Caco-2 (cell line): ENCODE measurements at regions not wholly inside any gene's neighbourhood (a gene's known extent, or its start where the extent isn't known, plus 50 kb on each side); places are given as distances from the start of the nearest gene placed in this dataset.
A peak's percentile ranks its signal among the peaks of the same experiment; 100 is the strongest.

ENCODE experiments used
- BruUV-seq: library from RNA; stranded (reverse); fragments of 400-500 nt; replicated peaks from 2 replicates; lab custom pipeline; 2021; lab: Mats Ljungman, UMichigan
- CTCF ChIA-PET: fragments of 300-600 bp; sonication (Branson Sonifier 250); formaldehyde crosslinking; loops from one replicate; lab custom pipeline; 2022; ENCODE audit warnings: antibody characterized with exemption; lab: Charles Lee
- POLR2A ChIA-PET: fragments of 300-600 bp; sonication (Branson Sonifier 250); formaldehyde crosslinking; loops from one replicate; lab custom pipeline; 2022; ENCODE audit warnings: antibody characterized with exemption; lab: Charles Lee
- DNase-seq, 2 experiments: peaks; one replicate each; pipeline versions ENCODE4 v3.0.0 to v3.0.0-alpha.2; 2020 to 2022
- H3K27me3 ChIP-seq: replicated peaks from 2 replicates; pipeline ENCODE4 v1.6.0; 2011; ENCODE audit warnings: low read length; ENCODE audit not compliant: control insufficient read depth, insufficient read depth
- H3K36me3 ChIP-seq: 2 replicates; pipeline ENCODE4 v1.5.1; 2011; ENCODE audit warnings: low read length; ENCODE audit not compliant: control insufficient read depth, insufficient read depth
- H3K4me1 ChIP-seq: fragments of 250-450 bp; sonication (Bioruptor Pico); 2 replicates; pipeline ENCODE4 v1.5.1; 2020; ENCODE audit warnings: mild to moderate bottlenecking
- H3K4me3 ChIP-seq: 2 replicates; pipeline ENCODE4 v1.5.1; 2011; ENCODE audit warnings: low read depth, mild to moderate bottlenecking, control low read depth, low read length
- H3K9me3 ChIP-seq: fragments of 250-450 bp; sonication (Bioruptor Pico); 2 replicates; pipeline ENCODE4 v1.5.1; 2020; ENCODE audit warnings: mild to moderate bottlenecking, moderate library complexity
- H3K27ac Mint-ChIP-seq: one replicate; pipeline ENCODE4 v1.8.0; 2022; ENCODE audit warnings: mixed read lengths; ENCODE audit not compliant: unreplicated experiment
- H3K27me3 Mint-ChIP-seq: one replicate; pipeline ENCODE4 v1.8.0; 2022; ENCODE audit warnings: mixed read lengths; ENCODE audit not compliant: insufficient read depth, unreplicated experiment
- H3K36me3 Mint-ChIP-seq: one replicate; pipeline ENCODE4 v1.8.0; 2022; ENCODE audit warnings: mild to moderate bottlenecking, mixed read lengths; ENCODE audit not compliant: insufficient read depth, unreplicated experiment
- H3K4me1 Mint-ChIP-seq: one replicate; pipeline ENCODE4 v1.8.0; 2022; ENCODE audit warnings: low read depth, mixed read lengths; ENCODE audit not compliant: unreplicated experiment
- H3K4me3 Mint-ChIP-seq: one replicate; pipeline ENCODE4 v1.8.0; 2022; ENCODE audit warnings: mild to moderate bottlenecking, moderate library complexity, mixed read lengths; ENCODE audit not compliant: unreplicated experiment
- H3K9me3 Mint-ChIP-seq: one replicate; pipeline ENCODE4 v1.8.0; 2022; ENCODE audit warnings: mixed read lengths; ENCODE audit not compliant: unreplicated experiment
- CTCF ChIP-seq, 2 experiments: fragments of 200-600 bp in 1 of 2; IDR thresholded peaks; 1 replicate in 1 of 2; 2 replicates in 1 of 2; pipeline versions ENCODE4 v1.5.1 to v1.8.0; 2011 to 2022; ENCODE audit warnings: antibody characterized with exemption in 1 of 2, control low read depth in 1 of 2, inconsistent platforms in 1 of 2, low read depth in 1 of 2, low read length in 1 of 2, mild to moderate bottlenecking in 1 of 2, moderate library complexity in 1 of 2; ENCODE audit not compliant: insufficient read depth in 1 of 2, severe bottlenecking in 1 of 2, unreplicated experiment in 1 of 2
- intact Hi-C: fragments of 100-400 bp; cut with micrococcal nuclease; formaldehyde crosslinking; loops from one replicate; pipeline ENCODE4 v1.10.0; 2022; ENCODE audit not compliant: unreplicated experiment

GRCh38 chr13:109611912-109612691 is 174.3 kb downstream of the IRS2 start:
- no peaks in the 10 kb centered on the region for H3K9me3 Mint-ChIP-seq
- H3K4me1 ChIP-seq, result no peaks in the 10 kb centered on the region
- no peaks in the 10 kb centered on the region for H3K4me1 Mint-ChIP-seq
- no TSS peak for BruUV-seq
- no peak overlapping the region for H3K4me3 ChIP-seq
- H3K27ac Mint-ChIP-seq, result no peak overlapping the region
- H3K9me3 ChIP-seq, result no peaks in the 10 kb centered on the region
- no peaks in the 10 kb centered on the region for H3K27me3 Mint-ChIP-seq
- H3K27me3 ChIP-seq, result no peaks in the 10 kb centered on the region
- DNase-seq, result no peak
- intact Hi-C loops, result no loop called here
- no peaks in the 10 kb centered on the region for H3K36me3 Mint-ChIP-seq
- ChIA-PET CTCF (no interaction called here), POLR2A (no interaction called here)
- no peak overlapping the region for H3K4me3 Mint-ChIP-seq
- H3K36me3 ChIP-seq, result no peaks in the 10 kb centered on the region
- no peak for TF ChIP-seq CTCF (IDR thresholded peaks at IDR 0.05; ENCODE audit: insufficient read depth in 1 of 2, low read depth in 1 of 2, low read length in 1 of 2, severe bottlenecking in 1 of 2, unreplicated experiment in 1 of 2)

GRCh38 chr13:109610517-109610916 is 175.9 kb downstream of the IRS2 start:
- Mint-ChIP-seq H3K4me1 (no peaks in the 10 kb centered on the region), H3K27me3 (no peaks in the 10 kb centered on the region), H3K36me3 (no peaks in the 10 kb centered on the region), H3K27ac (no peak overlapping the region), H3K4me3 (no peak overlapping the region), H3K9me3 (no peaks in the 10 kb centered on the region)
- Histone ChIP-seq H3K9me3 (no peaks in the 10 kb centered on the region), H3K27me3 (no peaks in the 10 kb centered on the region), H3K4me3 (no peak overlapping the region), H3K36me3 (no peaks in the 10 kb centered on the region), H3K4me1 (no peaks in the 10 kb centered on the region)
- CTCF ChIA-PET, result no interaction called here
- TF ChIP-seq CTCF (IDR thresholded peaks at IDR 0.05; ENCODE audit: insufficient read depth in 1 of 2, low read depth in 1 of 2, low read length in 1 of 2, severe bottlenecking in 1 of 2, unreplicated experiment in 1 of 2), result peak; percentile 20 to 52
- POLR2A ChIA-PET, result no interaction called here
- no TSS peak for BruUV-seq
- DNase-seq, result peak; percentile 47 to 50
- intact Hi-C loops, result loop anchor here (1.0 kb wide), 1 partner anchor 499 kb away; no protein-coding TSS in a partner anchor

- H3K9me3 ChIP-seq, result 0 out of 2 replicates have a peak, but pooled peaks cover 2% of the 10 kb centered on the region
- no peaks in the 10 kb centered on the region for H3K27me3 Mint-ChIP-seq
- CTCF ChIA-PET, result interaction anchor here (0.6 kb wide), 1 partner anchor 834 kb away, joined by 3 read pairs; no protein-coding TSS in a partner anchor
- H3K27ac Mint-ChIP-seq, result no peak overlapping the region
- no peaks in the 10 kb centered on the region for H3K36me3 Mint-ChIP-seq
- BruUV-seq, result no TSS peak
- H3K9me3 Mint-ChIP-seq, result no peaks in the 10 kb centered on the region
- intact Hi-C loops, result no loop called here
- no peaks in the 10 kb centered on the region for H3K27me3 ChIP-seq
- no peaks in the 10 kb centered on the region for H3K4me1 ChIP-seq
- H3K4me3 ChIP-seq, result no peak overlapping the region
- POLR2A ChIA-PET, result no interaction called here
- no peak for DNase-seq
- no peak overlapping the region for H3K4me3 Mint-ChIP-seq
- H3K4me1 Mint-ChIP-seq, result no peaks in the 10 kb centered on the region
- no peak for TF ChIP-seq CTCF (IDR thresholded peaks at IDR 0.05; ENCODE audit: insufficient read depth in 1 of 2, low read depth in 1 of 2, low read length in 1 of 2, severe bottlenecking in 1 of 2, unreplicated experiment in 1 of 2)
- no peaks in the 10 kb centered on the region for H3K36me3 ChIP-seq
Measured at GRCh38 chr13:109608503-109608902, 177.9 kb downstream of the IRS2 start.
